ENCODE measurements at regions not wholly inside any gene's neighbourhood (a gene's known extent, or its start where the extent isn't known, plus 50 kb on each side); places are given as distances from the start of the nearest gene placed in this dataset.
A peak's percentile ranks its signal among the peaks of the same experiment; 100 is the strongest.

GRCh38 chr7:113774182-113774807, 144.5 kb downstream of the PPP1R3A start:
- TF ChIP-seq, protein P1, sequence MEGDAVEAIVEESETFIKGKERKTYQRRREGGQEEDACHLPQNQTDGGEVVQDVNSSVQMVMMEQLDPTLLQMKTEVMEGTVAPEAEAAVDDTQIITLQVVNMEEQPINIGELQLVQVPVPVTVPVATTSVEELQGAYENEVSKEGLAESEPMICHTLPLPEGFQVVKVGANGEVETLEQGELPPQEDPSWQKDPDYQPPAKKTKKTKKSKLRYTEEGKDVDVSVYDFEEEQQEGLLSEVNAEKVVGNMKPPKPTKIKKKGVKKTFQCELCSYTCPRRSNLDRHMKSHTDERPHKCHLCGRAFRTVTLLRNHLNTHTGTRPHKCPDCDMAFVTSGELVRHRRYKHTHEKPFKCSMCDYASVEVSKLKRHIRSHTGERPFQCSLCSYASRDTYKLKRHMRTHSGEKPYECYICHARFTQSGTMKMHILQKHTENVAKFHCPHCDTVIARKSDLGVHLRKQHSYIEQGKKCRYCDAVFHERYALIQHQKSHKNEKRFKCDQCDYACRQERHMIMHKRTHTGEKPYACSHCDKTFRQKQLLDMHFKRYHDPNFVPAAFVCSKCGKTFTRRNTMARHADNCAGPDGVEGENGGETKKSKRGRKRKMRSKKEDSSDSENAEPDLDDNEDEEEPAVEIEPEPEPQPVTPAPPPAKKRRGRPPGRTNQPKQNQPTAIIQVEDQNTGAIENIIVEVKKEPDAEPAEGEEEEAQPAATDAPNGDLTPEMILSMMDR (IDR thresholded peaks at IDR 0.05; ENCODE audit: unreplicated experiment): peak; percentile 71
- DNase-seq (ENCODE audit: low spot score, unreplicated experiment): no peak
- H3K4me3 Mint-ChIP-seq (ENCODE audit: low read depth): no peak overlapping the region
- H3K36me3 Mint-ChIP-seq (ENCODE audit: insufficient read depth): no peaks in the 10 kb centered on the region
- no peaks in the 10 kb centered on the region for H3K4me1 Mint-ChIP-seq (ENCODE audit: low read depth)
- no peaks in the 10 kb centered on the region for H3K9me3 Mint-ChIP-seq (ENCODE audit: low read depth)
- H3K27me3 Mint-ChIP-seq: no peaks in the 10 kb centered on the region
- no peak overlapping the region for H3K27ac Mint-ChIP-seq

DNA sequence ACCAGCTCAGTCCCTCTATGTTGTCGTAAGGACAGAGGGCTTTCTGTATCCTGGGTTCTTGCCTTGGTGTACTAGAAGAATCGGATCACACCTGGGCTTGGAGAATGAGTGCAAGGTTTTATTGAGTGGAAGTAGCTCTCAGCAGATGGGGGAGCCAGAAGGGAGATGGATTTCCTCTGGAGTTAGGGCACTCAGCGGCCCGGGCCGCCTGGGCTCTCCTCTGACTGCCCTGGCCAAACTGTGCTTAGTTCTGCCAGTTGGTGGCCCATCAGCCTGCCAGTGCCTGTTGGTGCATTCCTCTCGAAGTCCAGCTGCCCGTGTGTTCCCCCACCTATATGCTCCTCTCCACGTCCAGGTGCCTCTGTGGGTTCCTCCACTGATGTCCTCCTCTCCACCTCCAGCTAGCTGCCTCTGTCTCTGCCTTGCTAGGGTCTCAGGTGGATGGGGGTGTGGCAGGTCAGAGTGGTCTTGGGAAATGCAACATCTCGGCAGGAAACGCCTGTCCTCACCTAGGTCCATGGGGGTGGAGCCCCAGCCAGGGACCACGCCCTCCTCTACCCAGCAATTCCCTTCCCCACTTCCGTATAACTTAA, 148.6 kb downstream of the PPP1R3A start:
- Mint-ChIP-seq H3K36me3 (ENCODE audit: insufficient read depth) (no peaks in the 10 kb centered on the region), H3K9me3 (ENCODE audit: low read depth) (no peaks in the 10 kb centered on the region), H3K27ac (no peak overlapping the region), H3K4me1 (ENCODE audit: low read depth) (no peaks in the 10 kb centered on the region), H3K4me3 (ENCODE audit: low read depth) (no peak overlapping the region), H3K27me3 (no peaks in the 10 kb centered on the region)
- no peak for DNase-seq (ENCODE audit: low spot score, unreplicated experiment)
- TF ChIP-seq, protein P1 (IDR thresholded peaks at IDR 0.05; ENCODE audit: unreplicated experiment): no peak

DNA sequence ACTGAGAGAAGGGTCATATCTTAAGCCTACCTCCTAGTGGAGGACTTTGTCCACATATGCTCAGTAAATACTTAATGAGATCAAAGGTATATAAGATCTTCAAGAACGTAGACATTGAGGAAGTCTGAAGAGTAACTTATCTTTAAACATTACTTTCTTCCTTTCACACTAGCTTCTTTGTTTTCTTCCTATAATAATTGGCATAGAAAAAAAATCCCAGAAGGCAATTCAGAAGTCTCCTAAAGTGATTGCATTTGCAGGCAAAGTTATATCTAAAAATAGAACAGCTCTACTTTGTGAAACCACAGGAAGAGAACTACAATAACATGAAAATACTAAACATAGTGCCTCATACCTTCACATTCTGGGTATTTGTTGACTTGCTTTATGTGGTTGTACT, 150.4 kb downstream of the PPP1R3A start:
- no peak overlapping the region for H3K27ac Mint-ChIP-seq
- H3K4me3 Mint-ChIP-seq (ENCODE audit: low read depth): no peak overlapping the region
- H3K27me3 Mint-ChIP-seq: no peaks in the 10 kb centered on the region
- TF ChIP-seq, protein P1 (IDR thresholded peaks at IDR 0.05; ENCODE audit: unreplicated experiment): no peak
- DNase-seq (ENCODE audit: low spot score, unreplicated experiment): no peak
- no peaks in the 10 kb centered on the region for H3K9me3 Mint-ChIP-seq (ENCODE audit: low read depth)
- no peaks in the 10 kb centered on the region for H3K4me1 Mint-ChIP-seq (ENCODE audit: low read depth)
- H3K36me3 Mint-ChIP-seq (ENCODE audit: insufficient read depth): no peaks in the 10 kb centered on the region

DNA sequence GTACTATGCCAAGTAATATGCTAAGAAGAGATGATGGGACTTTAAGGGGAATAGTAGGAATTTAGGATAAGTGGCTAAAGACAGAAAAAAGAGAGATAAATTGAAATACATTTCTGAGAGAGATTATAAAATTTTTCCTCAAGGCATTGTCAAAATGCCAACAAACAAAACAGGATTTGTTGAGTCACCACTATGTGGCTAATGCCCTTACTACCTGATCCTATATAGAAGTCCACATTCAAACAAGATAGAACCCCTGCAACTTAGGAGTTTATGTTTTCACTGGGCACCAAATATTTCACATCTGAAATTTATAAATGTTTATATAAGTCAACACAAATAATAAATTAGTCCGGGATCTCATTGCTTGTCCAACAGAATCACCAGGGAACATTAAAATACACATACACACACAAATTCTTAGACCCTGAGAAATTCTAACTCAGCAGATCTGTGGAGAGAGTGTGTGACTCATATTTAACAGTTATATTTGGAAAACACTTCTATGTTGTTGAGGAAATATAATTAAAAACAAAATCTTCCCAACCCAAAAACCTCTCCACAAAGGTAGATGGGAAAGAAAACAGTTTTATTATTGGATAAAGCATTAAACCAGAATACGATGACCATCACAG, 154.3 kb downstream of the PPP1R3A start:
- H3K4me1 Mint-ChIP-seq (ENCODE audit: low read depth): no peaks in the 10 kb centered on the region
- peaks cover 3% of the 10 kb centered on the region for H3K27me3 Mint-ChIP-seq
- no peak for DNase-seq (ENCODE audit: low spot score, unreplicated experiment)
- no peak overlapping the region for H3K4me3 Mint-ChIP-seq (ENCODE audit: low read depth)
- TF ChIP-seq, protein P1 (IDR thresholded peaks at IDR 0.05; ENCODE audit: unreplicated experiment): no peak
- H3K9me3 Mint-ChIP-seq (ENCODE audit: low read depth): no peaks in the 10 kb centered on the region
- no peaks in the 10 kb centered on the region for H3K36me3 Mint-ChIP-seq (ENCODE audit: insufficient read depth)
- H3K27ac Mint-ChIP-seq: no peak overlapping the region

DNA sequence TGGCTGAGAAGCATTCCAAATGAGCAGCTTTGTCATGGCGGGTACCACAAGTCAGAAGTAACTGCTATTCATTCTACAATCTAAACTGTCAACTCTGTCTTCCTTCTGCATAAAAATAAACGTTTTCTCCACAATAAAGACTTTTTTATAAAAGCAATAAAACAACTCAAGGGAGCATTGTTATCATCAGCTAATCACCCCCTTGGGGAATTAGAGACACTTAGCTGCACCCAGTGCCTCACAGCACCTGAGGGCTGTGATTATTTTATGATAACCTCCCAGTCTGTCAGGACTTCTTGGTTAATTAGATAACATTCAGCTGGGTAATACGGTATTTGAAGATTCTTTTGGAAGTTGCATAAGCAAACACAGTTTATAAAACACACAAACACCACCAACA, 155.6 kb downstream of the PPP1R3A start:
- H3K36me3 Mint-ChIP-seq (ENCODE audit: insufficient read depth): no peaks in the 10 kb centered on the region
- H3K4me3 Mint-ChIP-seq (ENCODE audit: low read depth): no peak overlapping the region
- no peaks in the 10 kb centered on the region for H3K4me1 Mint-ChIP-seq (ENCODE audit: low read depth)
- no peak overlapping the region for H3K27ac Mint-ChIP-seq
- TF ChIP-seq, protein P1 (IDR thresholded peaks at IDR 0.05; ENCODE audit: unreplicated experiment): no peak
- H3K9me3 Mint-ChIP-seq (ENCODE audit: low read depth): no peaks in the 10 kb centered on the region
- DNase-seq (ENCODE audit: low spot score, unreplicated experiment): no peak
- peaks cover 3% of the 10 kb centered on the region for H3K27me3 Mint-ChIP-seq
